ENCODE measurements at regions not wholly inside any gene's neighbourhood (a gene's known extent, or its start where the extent isn't known, plus 50 kb on each side); places are given as distances from the start of the nearest gene placed in this dataset.
"Not testable (repeated sequence)": the region's sequence is repeated elsewhere in the genome, so short reads cannot be mapped to it uniquely, and the experiment has no call there.

DNA sequence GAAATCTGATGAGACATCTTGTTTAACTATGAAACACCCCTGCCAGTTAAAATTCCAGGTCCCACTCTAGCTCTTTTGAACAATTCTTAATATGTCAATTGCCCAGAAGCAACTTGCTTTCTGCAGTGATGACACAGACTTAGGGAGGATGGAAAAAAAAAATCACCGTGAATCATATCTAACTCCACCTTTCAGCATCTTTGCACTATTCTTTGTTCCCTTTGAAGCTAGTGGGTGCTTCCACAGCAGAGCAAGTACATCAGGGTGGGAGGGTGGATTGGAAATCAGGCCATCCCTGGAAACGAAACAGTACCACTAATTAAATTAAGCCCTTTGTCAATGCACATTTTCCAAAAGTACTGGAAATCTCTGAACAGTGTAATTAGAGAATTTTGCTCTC, 324.3 kb upstream of the MEIS1 start:
- DNase-seq (ENCODE audit: extremely low read depth in 1 of 2, low read depth in 1 of 2): no peak

GRCh38 chr2:66110086-66110485, 324.8 kb upstream of the MEIS1 start:
- DNase-seq (ENCODE audit: extremely low read depth in 1 of 2, low read depth in 1 of 2): no peak

GRCh38 chr2:66109419-66109818, 325.5 kb upstream of the MEIS1 start:
- DNase-seq (ENCODE audit: extremely low read depth in 1 of 2, low read depth in 1 of 2): no peak

DNA sequence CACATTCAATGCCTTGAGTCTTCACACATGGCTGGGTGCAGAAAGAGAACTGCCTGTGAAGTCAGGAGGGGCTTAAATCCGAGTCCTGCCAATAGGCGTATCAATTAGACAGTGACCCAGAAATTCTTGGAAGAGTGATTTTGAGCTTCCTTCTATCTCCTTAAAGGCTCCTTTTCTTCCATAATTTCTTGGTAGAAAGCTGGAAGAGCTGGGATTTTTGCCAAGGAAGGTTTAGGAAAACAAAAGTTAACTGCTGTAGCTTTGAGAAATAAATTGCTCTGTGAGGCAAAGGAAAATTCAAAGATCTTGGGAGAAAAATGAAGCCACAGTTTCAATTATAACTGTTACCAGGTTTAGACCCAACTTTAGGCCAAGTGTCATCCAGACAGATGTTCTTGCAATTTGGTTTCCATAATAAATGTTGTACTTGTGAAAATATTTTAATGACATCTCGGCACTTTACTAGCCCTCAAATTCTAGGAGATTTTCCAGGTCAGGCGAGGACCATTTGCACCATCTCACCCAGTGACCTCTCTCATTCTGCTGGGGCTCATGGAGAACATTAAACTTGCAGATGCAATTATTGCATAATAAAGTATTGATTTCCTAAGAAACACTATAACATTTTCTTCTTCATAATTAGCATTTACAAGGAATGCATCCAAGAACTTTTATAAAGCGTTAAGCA, 329.7 kb upstream of the MEIS1 start:
- no peak for DNase-seq (ENCODE audit: extremely low read depth in 1 of 2, low read depth in 1 of 2)

DNA sequence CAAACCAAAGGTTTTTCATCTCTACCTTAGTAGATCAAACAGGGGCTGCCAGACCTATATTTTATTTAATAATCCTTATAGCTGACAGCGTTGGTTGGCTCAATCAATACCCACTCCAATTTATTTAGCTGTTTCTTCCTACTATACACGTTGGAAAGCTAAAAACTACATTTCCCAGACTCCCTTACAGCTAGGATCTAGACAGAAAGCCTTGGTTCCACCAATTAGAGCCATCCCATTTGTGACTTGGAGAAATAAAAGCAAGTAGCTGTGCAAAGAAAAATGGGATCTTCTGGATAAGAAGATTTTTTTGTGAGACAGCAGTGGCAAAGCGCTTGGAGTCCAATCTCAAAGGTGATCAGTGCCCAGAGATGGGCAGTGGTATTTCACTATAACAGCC, 331.3 kb upstream of the MEIS1 start:
- DNase-seq (ENCODE audit: extremely low read depth in 1 of 2, low read depth in 1 of 2): no peak

DNA sequence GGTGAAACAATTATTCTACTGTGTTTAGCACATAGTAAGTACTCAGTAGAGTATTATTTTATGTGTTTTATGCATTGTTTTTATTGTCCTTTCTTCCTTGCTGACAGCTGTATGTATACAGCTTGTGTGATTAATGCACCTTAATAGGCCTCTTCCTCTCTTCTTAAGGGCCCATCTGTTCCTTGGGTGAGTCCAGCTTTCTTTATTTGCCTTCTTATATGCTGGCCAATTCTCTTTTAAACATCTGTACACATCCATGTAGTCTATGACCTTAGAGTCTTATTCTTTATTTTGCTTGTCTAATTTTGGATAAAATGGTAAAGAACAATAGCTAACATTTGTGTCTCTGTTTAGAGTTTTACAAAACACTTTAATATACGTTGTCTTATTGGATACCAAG, 333.7 kb upstream of the MEIS1 start:
- no peak for DNase-seq (ENCODE audit: extremely low read depth in 1 of 2, low read depth in 1 of 2)

- DNase-seq (ENCODE audit: extremely low read depth in 1 of 2, low read depth in 1 of 2): no peak
Observed at GRCh38 chr2:66095820-66096345, 339.0 kb upstream of the MEIS1 start.

DNA sequence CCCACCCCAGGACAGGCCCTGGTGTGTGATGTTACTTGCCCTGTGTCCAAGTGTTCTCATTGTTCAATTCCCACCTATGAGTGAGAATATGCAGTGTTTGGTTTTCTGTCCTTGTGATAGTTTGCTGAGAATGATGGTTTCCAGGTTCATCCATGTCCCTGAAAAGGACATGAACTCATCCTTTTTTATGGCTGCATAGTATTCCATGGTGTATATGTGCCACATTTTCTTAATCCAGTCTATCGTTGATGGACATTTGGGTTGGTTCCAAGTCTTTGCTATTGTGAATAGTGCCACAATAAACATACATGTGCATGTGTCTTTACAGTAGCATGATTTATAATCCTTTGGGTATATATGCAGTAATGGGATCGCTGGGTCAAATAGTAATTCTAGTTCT, 340.2 kb upstream of the MEIS1 start:
- DNase-seq (ENCODE audit: extremely low read depth in 1 of 2, low read depth in 1 of 2): not testable (repeated sequence)

DNA sequence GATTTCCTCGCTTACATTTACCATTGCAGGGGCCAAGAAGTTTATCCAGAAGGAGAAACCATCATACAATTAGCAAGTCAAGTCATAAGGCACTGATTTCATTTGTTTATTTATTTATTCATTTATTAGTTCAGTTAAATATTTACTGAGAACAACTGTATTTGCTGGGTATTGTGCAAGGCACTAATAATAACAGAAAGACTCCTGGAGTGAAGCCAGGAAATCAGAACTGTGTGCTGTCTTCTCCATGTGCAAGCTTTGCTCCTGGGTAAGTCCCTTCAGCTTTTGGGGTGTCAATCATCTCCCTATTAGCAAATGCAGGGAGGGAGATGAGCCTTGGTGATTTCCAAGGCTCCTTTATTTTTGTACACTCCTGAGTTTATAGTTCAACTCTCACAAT, 341.6 kb upstream of the MEIS1 start:
- DNase-seq (ENCODE audit: extremely low read depth in 1 of 2, low read depth in 1 of 2): no peak

- DNase-seq (ENCODE audit: extremely low read depth in 1 of 2, low read depth in 1 of 2): no peak
Observed at GRCh38 chr2:66084948-66085590, 349.9 kb upstream of the MEIS1 start.

DNA sequence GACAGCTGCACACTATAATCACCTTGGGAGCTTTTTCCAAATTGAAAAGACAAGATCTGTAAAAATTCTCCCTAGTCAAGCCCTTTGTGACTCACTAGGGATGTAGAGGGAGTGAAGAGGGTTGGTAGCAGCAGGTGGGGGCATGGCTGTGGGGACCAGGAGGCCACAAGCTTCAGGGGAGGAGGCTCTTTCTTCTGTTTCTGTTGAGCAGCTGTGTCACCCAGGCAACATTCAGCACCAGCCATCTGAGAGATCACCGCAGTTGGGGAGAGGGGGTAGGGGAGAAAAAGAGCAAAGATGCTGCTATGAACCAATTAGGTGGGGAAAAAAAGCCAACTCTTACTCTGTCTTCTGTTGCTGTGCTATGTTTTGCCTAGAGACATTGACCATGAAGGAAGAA, 352.3 kb upstream of the MEIS1 start:
- DNase-seq (ENCODE audit: extremely low read depth in 1 of 2, low read depth in 1 of 2): no peak

DNA sequence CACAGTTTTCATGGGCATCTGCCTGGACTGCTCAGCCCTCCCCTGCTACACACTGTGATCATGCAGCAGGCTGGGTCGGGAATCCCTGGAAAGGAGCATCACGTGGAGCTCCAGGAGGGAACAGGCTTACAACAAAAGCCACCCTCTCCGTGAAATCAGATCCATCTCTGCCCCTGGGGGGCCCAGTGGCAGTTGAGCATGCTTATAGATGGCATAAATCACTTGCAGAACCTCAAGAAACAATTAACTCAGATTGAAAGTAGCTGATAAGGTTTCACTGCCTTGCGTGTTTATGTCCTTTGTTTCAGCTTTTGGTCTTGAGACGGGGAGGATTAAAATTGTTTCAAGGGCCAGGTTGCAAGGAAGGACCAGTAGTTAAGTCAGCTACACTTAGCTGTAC, 354.8 kb upstream of the MEIS1 start:
- no peak for DNase-seq (ENCODE audit: extremely low read depth in 1 of 2, low read depth in 1 of 2)

DNA sequence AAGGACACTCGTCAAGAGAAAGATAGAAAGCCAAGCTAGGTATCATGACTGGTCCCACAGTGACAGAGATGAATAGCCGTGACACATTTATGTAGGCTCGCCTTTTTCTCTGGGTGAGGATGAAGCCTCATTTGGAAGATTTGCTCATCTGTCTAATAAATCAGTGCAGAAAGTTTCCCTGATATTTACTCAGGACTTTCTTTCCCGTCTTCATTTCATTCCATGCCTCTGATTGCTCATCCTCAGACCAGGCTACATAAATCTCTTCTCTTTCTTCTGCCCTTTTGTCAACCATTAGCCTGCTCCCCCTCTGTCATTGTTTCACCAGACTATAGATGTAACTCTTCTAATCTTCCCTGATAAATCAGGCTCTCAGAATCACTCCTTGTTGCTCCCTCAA, 361.8 kb upstream of the MEIS1 start:
- DNase-seq (ENCODE audit: extremely low read depth in 1 of 2, low read depth in 1 of 2): no peak

GRCh38 chr2:66070721-66071602, 364.0 kb upstream of the MEIS1 start:
- no peak for DNase-seq (ENCODE audit: extremely low read depth in 1 of 2, low read depth in 1 of 2)

DNA sequence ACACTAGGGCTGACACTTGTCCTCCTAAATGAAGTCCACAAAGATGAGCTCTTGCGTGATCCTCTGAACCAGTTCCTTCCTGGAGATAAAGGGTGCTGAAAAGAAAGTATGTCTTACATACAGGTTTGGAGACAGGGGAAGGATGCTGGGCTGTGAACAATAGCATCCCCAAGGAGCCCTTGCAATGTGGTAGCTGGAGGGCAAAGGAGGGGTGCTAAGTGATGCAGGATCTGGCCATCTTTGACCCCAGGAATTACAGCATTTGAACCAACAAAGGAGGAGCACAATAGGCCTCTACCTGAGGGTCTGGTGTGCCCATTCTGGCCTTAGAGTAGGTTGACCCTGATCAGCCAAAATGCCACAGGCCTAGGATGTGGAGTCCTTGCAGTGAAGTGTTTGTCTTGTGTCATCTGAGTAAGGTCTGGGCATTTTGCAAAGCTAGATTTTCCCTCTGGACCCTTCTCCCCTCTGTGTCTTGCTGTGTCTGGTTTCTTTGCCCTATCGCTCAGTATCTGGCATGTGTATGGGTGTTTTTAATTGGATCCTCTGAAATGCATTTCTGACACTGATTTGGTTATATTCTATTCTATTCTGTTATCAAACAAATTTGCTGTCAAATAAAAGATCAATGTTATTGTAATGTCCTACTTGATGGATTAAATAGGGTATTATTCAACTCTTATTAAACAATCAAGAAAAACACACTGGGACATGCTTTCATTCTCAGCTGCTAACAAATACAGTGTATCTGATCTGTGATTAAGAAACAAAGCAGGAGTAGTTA, 364.8 kb upstream of the MEIS1 start:
- no peak for DNase-seq (ENCODE audit: extremely low read depth in 1 of 2, low read depth in 1 of 2)

DNA sequence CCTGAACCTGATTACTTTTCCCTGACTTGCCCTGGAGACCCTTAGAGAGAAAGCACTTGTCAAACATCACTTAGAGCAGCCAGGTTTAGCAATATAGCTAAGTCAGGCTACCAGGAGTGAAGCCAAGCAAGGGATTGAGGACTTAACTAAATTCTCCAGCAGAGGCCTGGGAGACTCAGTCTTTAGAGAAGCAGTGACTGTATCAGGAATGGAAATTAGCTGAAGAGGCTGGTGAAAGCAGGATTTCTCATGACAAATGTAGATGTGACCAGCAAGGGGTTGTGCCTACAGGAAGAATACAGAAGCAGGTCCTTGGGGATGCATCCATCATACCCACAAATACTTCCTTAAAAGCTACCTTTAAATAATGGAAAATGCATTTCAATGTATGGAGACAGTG, 368.9 kb upstream of the MEIS1 start:
- DNase-seq (ENCODE audit: extremely low read depth in 1 of 2, low read depth in 1 of 2): no peak

- DNase-seq (ENCODE audit: extremely low read depth in 1 of 2, low read depth in 1 of 2): no peak
Observed at GRCh38 chr2:66059332-66059731, 375.6 kb upstream of the MEIS1 start.

GRCh38 chr2:66058675-66059074, 376.2 kb upstream of the MEIS1 start:
- DNase-seq (ENCODE audit: extremely low read depth in 1 of 2, low read depth in 1 of 2): no peak

GRCh38 chr2:66057844-66058243, 377.1 kb upstream of the MEIS1 start:
- DNase-seq (ENCODE audit: extremely low read depth in 1 of 2, low read depth in 1 of 2): no peak

GRCh38 chr2:66050392-66050791, 384.5 kb upstream of the MEIS1 start:
- DNase-seq (ENCODE audit: extremely low read depth in 1 of 2, low read depth in 1 of 2): no peak

DNA sequence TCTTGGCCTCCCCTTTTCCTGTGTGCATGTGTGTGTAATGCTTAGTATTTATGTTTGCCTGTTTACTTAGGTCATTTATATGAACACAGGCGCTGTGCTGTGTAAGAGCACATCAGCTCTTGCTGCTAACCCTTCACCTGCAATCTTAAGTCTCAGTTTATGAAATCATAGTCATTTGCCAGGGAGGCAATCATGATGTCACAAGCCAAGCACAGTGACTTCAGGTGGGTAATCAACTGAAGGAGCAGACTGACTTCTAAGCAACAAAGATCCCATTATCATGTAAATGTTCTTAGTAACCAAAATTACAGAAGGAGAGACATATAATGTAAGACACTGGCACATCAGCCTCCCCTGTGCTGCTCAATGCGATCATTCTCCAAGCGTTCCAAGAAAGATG, 386.3 kb upstream of the MEIS1 start:
- DNase-seq (ENCODE audit: extremely low read depth in 1 of 2, low read depth in 1 of 2): no peak
